Activated CD4-positive, alpha-beta memory T cell treated with anti-CD3 and anti-CD28 coated beads for 36 hours (primary cell): ENCODE measurements at regions not wholly inside any gene's neighbourhood (a gene's known extent, or its start where the extent isn't known, plus 50 kb on each side); places are given as distances from the start of the nearest gene placed in this dataset.
"Not testable (repeated sequence)": the region's sequence is repeated elsewhere in the genome, so short reads cannot be mapped to it uniquely, and the experiment has no call there.

Source experiments
- CTCF ChIA-PET: fragments of 350-600 bp; sonication (Branson Sonifier 250); formaldehyde crosslinking; loops from one replicate; lab custom pipeline; 2021; ENCODE audit warnings: antibody characterized with exemption, inconsistent platforms; lab: Charles Lee
- POLR2A ChIA-PET: fragments of 350-600 bp; sonication (Branson Sonifier 250); formaldehyde crosslinking; loops from one replicate; lab custom pipeline; 2021; ENCODE audit warnings: antibody characterized with exemption; lab: Charles Lee
- DNase-seq: peaks from one replicate; pipeline ENCODE4 v3.0.0-alpha.2; 2020
- H3K27ac Mint-ChIP-seq: one replicate; pipeline ENCODE4 v1.8.0; 2021; ENCODE audit warnings: mixed read lengths
- H3K27me3 Mint-ChIP-seq: one replicate; pipeline ENCODE4 v1.8.0; 2021; ENCODE audit warnings: mixed read lengths
- H3K36me3 Mint-ChIP-seq: one replicate; pipeline ENCODE4 v1.8.0; 2021; ENCODE audit warnings: mixed read lengths
- H3K4me1 Mint-ChIP-seq: one replicate; pipeline ENCODE4 v1.8.0; 2021; ENCODE audit warnings: low read depth, mixed read lengths
- H3K4me3 Mint-ChIP-seq: one replicate; pipeline ENCODE4 v1.8.0; 2021; ENCODE audit warnings: mild to moderate bottlenecking, mixed read lengths
- H3K9me3 Mint-ChIP-seq: one replicate; pipeline ENCODE4 v1.8.0; 2021; ENCODE audit warnings: mixed read lengths
- intact Hi-C: fragments of 100-400 bp; cut with micrococcal nuclease; formaldehyde crosslinking; loops from one replicate; pipeline ENCODE4 v1.15.1; 2023

GRCh38 chr13:86006317-86006716, 207.1 kb upstream of the SLITRK6 start:
- ChIA-PET POLR2A (no interaction called here), CTCF (no interaction called here)
- Mint-ChIP-seq H3K4me1 (no peaks in the 10 kb centered on the region), H3K9me3 (no peaks in the 10 kb centered on the region), H3K36me3 (no peaks in the 10 kb centered on the region), H3K27me3 (no peaks in the 10 kb centered on the region), H3K27ac (no peak overlapping the region), H3K4me3 (no peak overlapping the region)
- DNase-seq, result no peak
- intact Hi-C loops, result no loop called here

GRCh38 chr13:86003029-86003428, 203.8 kb upstream of the SLITRK6 start:
- DNase-seq, result no peak
- Mint-ChIP-seq H3K4me3 (no peak overlapping the region), H3K9me3 (no peaks in the 10 kb centered on the region), H3K27ac (no peak overlapping the region), H3K4me1 (no peaks in the 10 kb centered on the region), H3K36me3 (no peaks in the 10 kb centered on the region), H3K27me3 (no peaks in the 10 kb centered on the region)
- ChIA-PET CTCF (no interaction called here), POLR2A (no interaction called here)
- intact Hi-C loops, result no loop called here

- no peaks in the 10 kb centered on the region for H3K36me3 Mint-ChIP-seq
- no peak overlapping the region for H3K4me3 Mint-ChIP-seq
- H3K4me1 Mint-ChIP-seq, result no peaks in the 10 kb centered on the region
- no peaks in the 10 kb centered on the region for H3K9me3 Mint-ChIP-seq
- no peak overlapping the region for H3K27ac Mint-ChIP-seq
- no peak for DNase-seq
- ChIA-PET POLR2A (no interaction called here), CTCF (no interaction called here)
- intact Hi-C loops, result no loop called here
- no peaks in the 10 kb centered on the region for H3K27me3 Mint-ChIP-seq
Observed at GRCh38 chr13:86000546-86000945, 201.3 kb upstream of the SLITRK6 start.

- intact Hi-C loops, result no loop called here
- H3K27me3 Mint-ChIP-seq, result no peaks in the 10 kb centered on the region
- no peak overlapping the region for H3K27ac Mint-ChIP-seq
- POLR2A ChIA-PET, result no interaction called here
- DNase-seq, result no peak
- CTCF ChIA-PET, result no interaction called here
- no peaks in the 10 kb centered on the region for H3K9me3 Mint-ChIP-seq
- no peaks in the 10 kb centered on the region for H3K4me1 Mint-ChIP-seq
- no peak overlapping the region for H3K4me3 Mint-ChIP-seq
- no peaks in the 10 kb centered on the region for H3K36me3 Mint-ChIP-seq
Observed at GRCh38 chr13:85997587-85997986, 198.4 kb upstream of the SLITRK6 start.

GRCh38 chr13:85995788-85996418, 196.7 kb upstream of the SLITRK6 start:
- Mint-ChIP-seq H3K9me3 (peaks cover 3% of the 10 kb centered on the region), H3K27me3 (no peaks in the 10 kb centered on the region), H3K27ac (no peak overlapping the region), H3K36me3 (no peaks in the 10 kb centered on the region), H3K4me3 (no peak overlapping the region), H3K4me1 (no peaks in the 10 kb centered on the region)
- ChIA-PET POLR2A (no interaction called here), CTCF (no interaction called here)
- intact Hi-C loops, result no loop called here
- DNase-seq, result no peak

GRCh38 chr13:85993567-85993966, 194.3 kb upstream of the SLITRK6 start:
- no peaks in the 10 kb centered on the region for H3K36me3 Mint-ChIP-seq
- H3K4me3 Mint-ChIP-seq, result no peak overlapping the region
- no peak for DNase-seq
- H3K27ac Mint-ChIP-seq, result no peak overlapping the region
- H3K4me1 Mint-ChIP-seq, result no peaks in the 10 kb centered on the region
- ChIA-PET POLR2A (no interaction called here), CTCF (no interaction called here)
- H3K27me3 Mint-ChIP-seq, result no peaks in the 10 kb centered on the region
- peaks cover 3% of the 10 kb centered on the region for H3K9me3 Mint-ChIP-seq
- intact Hi-C loops, result no loop called here

GRCh38 chr13:85990397-85990796, 191.2 kb upstream of the SLITRK6 start:
- CTCF ChIA-PET, result no interaction called here
- Mint-ChIP-seq H3K36me3 (no peaks in the 10 kb centered on the region), H3K27ac (no peak overlapping the region), H3K4me3 (no peak overlapping the region), H3K4me1 (no peaks in the 10 kb centered on the region), H3K27me3 (no peaks in the 10 kb centered on the region), H3K9me3 (peaks cover 3% of the 10 kb centered on the region)
- POLR2A ChIA-PET, result no interaction called here
- intact Hi-C loops, result no loop called here
- DNase-seq, result no peak

- Mint-ChIP-seq H3K36me3 (no peaks in the 10 kb centered on the region), H3K27me3 (no peaks in the 10 kb centered on the region), H3K4me3 (no peak overlapping the region), H3K27ac (no peak overlapping the region), H3K4me1 (no peaks in the 10 kb centered on the region), H3K9me3 (peaks cover 3% of the 10 kb centered on the region)
- DNase-seq, result no peak
- ChIA-PET CTCF (no interaction called here), POLR2A (no interaction called here)
- intact Hi-C loops, result no loop called here
Observed at GRCh38 chr13:85985797-85986196, 186.6 kb upstream of the SLITRK6 start.

GRCh38 chr13:85982102-85982501, 182.9 kb upstream of the SLITRK6 start:
- ChIA-PET POLR2A (no interaction called here), CTCF (interaction anchor here (0.5 kb wide), 1 partner anchor 85 kb away, joined by 6 read pairs; no protein-coding TSS in a partner anchor)
- no peaks in the 10 kb centered on the region for H3K36me3 Mint-ChIP-seq
- DNase-seq, result no peak
- no peak overlapping the region for H3K27ac Mint-ChIP-seq
- intact Hi-C loops, result no loop called here
- no peaks in the 10 kb centered on the region for H3K4me1 Mint-ChIP-seq
- peaks cover 8% of the 10 kb centered on the region for H3K9me3 Mint-ChIP-seq
- no peak overlapping the region for H3K4me3 Mint-ChIP-seq
- no peaks in the 10 kb centered on the region for H3K27me3 Mint-ChIP-seq

- CTCF ChIA-PET, H3K9me3 Mint-ChIP-seq, H3K4me3 Mint-ChIP-seq, H3K27ac Mint-ChIP-seq, POLR2A ChIA-PET, H3K4me1 Mint-ChIP-seq, H3K36me3 Mint-ChIP-seq, H3K27me3 Mint-ChIP-seq, intact Hi-C loops, DNase-seq: not testable (repeated sequence)
Observed at GRCh38 chr13:85980447-85980846, 181.2 kb upstream of the SLITRK6 start.

- POLR2A ChIA-PET, result no interaction called here
- H3K36me3 Mint-ChIP-seq, result no peaks in the 10 kb centered on the region
- CTCF ChIA-PET, result no interaction called here
- no peaks in the 10 kb centered on the region for H3K27me3 Mint-ChIP-seq
- intact Hi-C loops, result no loop called here
- H3K27ac Mint-ChIP-seq, result no peak overlapping the region
- peaks cover 10% of the 10 kb centered on the region for H3K9me3 Mint-ChIP-seq
- no peaks in the 10 kb centered on the region for H3K4me1 Mint-ChIP-seq
- no peak for DNase-seq
- no peak overlapping the region for H3K4me3 Mint-ChIP-seq
Observed at GRCh38 chr13:85976242-85976641, 177.0 kb upstream of the SLITRK6 start.

GRCh38 chr13:85974608-85975366, 175.6 kb upstream of the SLITRK6 start:
- no peaks in the 10 kb centered on the region for H3K4me1 Mint-ChIP-seq
- intact Hi-C loops, result no loop called here
- no peak for DNase-seq
- ChIA-PET CTCF (interaction anchor here (0.7 kb wide), 1 partner anchor 1074 kb away, joined by 3 read pairs; no protein-coding TSS in a partner anchor), POLR2A (no interaction called here)
- no peaks in the 10 kb centered on the region for H3K27me3 Mint-ChIP-seq
- no peak overlapping the region for H3K4me3 Mint-ChIP-seq
- no peaks in the 10 kb centered on the region for H3K36me3 Mint-ChIP-seq
- H3K9me3 Mint-ChIP-seq, result peaks cover 4% of the 10 kb centered on the region
- no peak overlapping the region for H3K27ac Mint-ChIP-seq

- peaks cover 4% of the 10 kb centered on the region for H3K9me3 Mint-ChIP-seq
- H3K36me3 Mint-ChIP-seq, result no peaks in the 10 kb centered on the region
- ChIA-PET POLR2A (no interaction called here), CTCF (no interaction called here)
- H3K4me3 Mint-ChIP-seq, result no peak overlapping the region
- DNase-seq, result no peak
- intact Hi-C loops, result no loop called here
- H3K27ac Mint-ChIP-seq, result no peak overlapping the region
- no peaks in the 10 kb centered on the region for H3K4me1 Mint-ChIP-seq
- no peaks in the 10 kb centered on the region for H3K27me3 Mint-ChIP-seq
Observed at GRCh38 chr13:85970727-85971126, 171.5 kb upstream of the SLITRK6 start.
